K562 (cell line): ENCODE measurements at regions not wholly inside any gene's neighbourhood (a gene's known extent, or its start where the extent isn't known, plus 50 kb on each side); places are given as distances from the start of the nearest gene placed in this dataset.
A peak's percentile ranks its signal among the peaks of the same experiment; 100 is the strongest.

ENCODE experiments used
- ARNT ChIP-seq, 2 experiments: fragments of 450-650 bp; IDR thresholded peaks; 2 replicates each; pipeline ENCODE4 v1.6.1; 2016; ENCODE audit warnings: mild to moderate bottlenecking in 1 of 2
- BRD9 ChIP-seq: fragments of 450-650 bp; IDR thresholded peaks from 2 replicates; pipeline ENCODE4 v1.6.1; 2018; ENCODE audit warnings: low read depth; ENCODE audit not compliant: partially characterized antibody
- CAMTA2 ChIP-seq: fragments of 250-450 bp; sonication (Bioruptor Pico); conservative IDR thresholded peaks from 2 replicates; pipeline ENCODE4 v1.5.1; 2022
- CREB1 ChIP-seq, 2 experiments: sonication (generic) in 1 of 2; formaldehyde crosslinking in 1 of 2; IDR thresholded peaks; 2 replicates each; pipeline versions ENCODE4 v1.6.1 to v1.8.0; 2012 to 2022; ENCODE audit warnings: inconsistent platforms in 1 of 2, mild to moderate bottlenecking in 1 of 2, missing genetic modification reagents in 1 of 2, moderate library complexity in 1 of 2
- CREBBP ChIP-seq: IDR thresholded peaks from one replicate; pipeline ENCODE4 v1.6.1; 2012; ENCODE audit warnings: low read depth, mild to moderate bottlenecking, control low read depth, inconsistent platforms, low read length
- DIDO1 ChIP-seq: fragments of 450-650 bp; IDR thresholded peaks from 2 replicates; pipeline ENCODE4 v1.6.1; 2016; ENCODE audit warnings: low read depth, missing biosample characterization, missing genetic modification characterization
- EGR1 ChIP-seq: fragments of 450-650 bp; conservative IDR thresholded peaks from 2 replicates; pipeline ENCODE4 v1.6.1; 2017; ENCODE audit warnings: mild to moderate bottlenecking
- ETV6 ChIP-seq, 3 experiments: fragments of 150-350 bp in 1 of 3; sonication (generic) in 1 of 3; formaldehyde crosslinking in 1 of 3; IDR thresholded peaks; 2 replicates each; pipeline versions ENCODE4 v1.6.1 to v1.8.0; 2014 to 2022; ENCODE audit warnings: borderline replicate concordance in 2 of 3, low read depth in 2 of 3, antibody characterized with exemption in 1 of 3, low read length in 1 of 3, mild to moderate bottlenecking in 1 of 3, missing genetic modification reagents in 1 of 3
- HCFC1 ChIP-seq: IDR thresholded peaks from 2 replicates; pipeline ENCODE4 v1.6.1; 2012; ENCODE audit warnings: low read depth, low read length, improper control_type of control experiment
- HDGF ChIP-seq: fragments of 450-650 bp; IDR thresholded peaks from 2 replicates; pipeline ENCODE4 v1.6.1; 2016
- HNRNPL ChIP-seq: fragments of 200-400 bp; formaldehyde crosslinking; IDR thresholded peaks from 2 replicates; pipeline ENCODE4 v1.6.1; 2017; ENCODE audit warnings: low read depth, mild to moderate bottlenecking, low read length
- L3MBTL2 ChIP-seq: fragments of 450-650 bp; IDR thresholded peaks from 2 replicates; pipeline ENCODE4 v1.6.1; 2016; ENCODE audit warnings: mild to moderate bottlenecking, moderate library complexity
- MBD2 ChIP-seq: sonication (generic); IDR thresholded peaks from 2 replicates; pipeline ENCODE4 v1.6.1; 2016; ENCODE audit warnings: low read depth, borderline replicate concordance
- MEIS2 ChIP-seq: fragments of 450-650 bp; IDR thresholded peaks from 2 replicates; pipeline ENCODE4 v1.6.1; 2014; ENCODE audit warnings: mild to moderate bottlenecking; ENCODE audit not compliant: partially characterized antibody
- NCOA2 ChIP-seq, 2 experiments: fragments of 450-650 bp; IDR thresholded peaks; 2 replicates each; pipeline ENCODE4 v1.6.1; 2018; ENCODE audit warnings: mild to moderate bottlenecking in 2 of 2, moderate library complexity in 1 of 2; ENCODE audit not compliant: partially characterized antibody in 2 of 2
- NUFIP1 ChIP-seq: fragments of 450-650 bp; IDR thresholded peaks from 2 replicates; pipeline ENCODE4 v1.6.1; 2018; ENCODE audit not compliant: partially characterized antibody
- POLR2AphosphoS2 ChIP-seq: IDR thresholded peaks from 2 replicates; pipeline ENCODE4 v1.6.1; 2012; ENCODE audit warnings: low read length, improper control_type of control experiment
- POLR3G ChIP-seq: IDR thresholded peaks from 2 replicates; pipeline ENCODE4 v1.6.1; 2011; ENCODE audit not compliant: insufficient read length, insufficient replicate concordance; ENCODE audit errors: extremely low read depth
- RFX7 ChIP-seq: fragments of 250-450 bp; sonication (Bioruptor Pico); IDR thresholded peaks from 2 replicates; pipeline ENCODE4 v1.5.1; 2021; ENCODE audit warnings: mild to moderate bottlenecking
- SAFB2 ChIP-seq: fragments of 200-400 bp; formaldehyde crosslinking; IDR thresholded peaks from 2 replicates; pipeline ENCODE4 v1.6.1; 2018; ENCODE audit warnings: borderline replicate concordance, low read length, low read depth, moderate library complexity; ENCODE audit not compliant: severe bottlenecking
- SMAD4 ChIP-seq: fragments of 250-450 bp; sonication (Bioruptor Pico); conservative IDR thresholded peaks from 2 replicates; pipeline ENCODE4 v1.8.0; 2021; ENCODE audit warnings: inconsistent platforms, mild to moderate bottlenecking, moderate library complexity
- ZEB2 ChIP-seq: fragments of 450-650 bp; IDR thresholded peaks from 2 replicates; pipeline ENCODE4 v1.6.1; 2016
- TF ChIP-seq, protein P1 (sequence below): sonication (generic); IDR thresholded peaks from 2 replicates; pipeline ENCODE4 v1.6.1; 2016
- TF ChIP-seq, protein P2 (sequence below): sonication (generic); formaldehyde crosslinking; IDR thresholded peaks from 2 replicates; pipeline ENCODE4 v1.8.0; 2022; ENCODE audit warnings: mild to moderate bottlenecking, low read depth, missing genetic modification reagents
- TF ChIP-seq, protein P3 (sequence below): fragments of 450-650 bp; IDR thresholded peaks from 2 replicates; pipeline ENCODE4 v1.6.1; 2017; ENCODE audit warnings: mild to moderate bottlenecking, moderate library complexity
- TF ChIP-seq, protein P4 (sequence below): sonication (generic); formaldehyde crosslinking; IDR thresholded peaks from 2 replicates; pipeline ENCODE4 v1.9.0; 2022; ENCODE audit warnings: mild to moderate bottlenecking, missing genetic modification reagents
- TF ChIP-seq, protein P5 (sequence below): IDR thresholded peaks from 2 replicates; pipeline ENCODE4 v1.6.1; 2011; ENCODE audit not compliant: insufficient read length; ENCODE audit errors: extremely low read depth

DNA sequence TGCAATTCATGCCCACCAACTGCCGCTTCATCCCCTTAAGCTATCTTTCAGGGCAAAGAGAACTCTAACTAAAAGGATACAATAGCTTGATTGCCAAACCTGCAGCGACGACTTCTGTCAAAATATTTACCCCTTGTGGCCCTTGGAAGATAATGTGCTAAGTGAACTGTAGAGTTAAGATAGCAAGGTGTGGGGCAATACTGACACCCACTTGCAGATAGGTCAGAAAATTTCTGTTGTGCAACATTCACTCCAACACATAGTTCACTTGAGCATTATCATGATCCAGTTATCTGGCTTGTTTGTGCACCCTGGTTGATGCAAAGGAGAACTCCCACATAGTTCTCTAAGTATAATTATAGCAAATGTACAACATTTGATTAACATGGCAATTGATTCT, 55.6 kb downstream of the RHOXF2B start (continued):
- TF ChIP-seq, protein P1, sequence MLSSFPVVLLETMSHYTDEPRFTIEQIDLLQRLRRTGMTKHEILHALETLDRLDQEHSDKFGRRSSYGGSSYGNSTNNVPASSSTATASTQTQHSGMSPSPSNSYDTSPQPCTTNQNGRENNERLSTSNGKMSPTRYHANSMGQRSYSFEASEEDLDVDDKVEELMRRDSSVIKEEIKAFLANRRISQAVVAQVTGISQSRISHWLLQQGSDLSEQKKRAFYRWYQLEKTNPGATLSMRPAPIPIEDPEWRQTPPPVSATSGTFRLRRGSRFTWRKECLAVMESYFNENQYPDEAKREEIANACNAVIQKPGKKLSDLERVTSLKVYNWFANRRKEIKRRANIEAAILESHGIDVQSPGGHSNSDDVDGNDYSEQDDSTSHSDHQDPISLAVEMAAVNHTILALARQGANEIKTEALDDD = peak; percentile 74
- TF ChIP-seq RFX7 (CRISPR knock-in tag) (no peak), BRD9 (no peak), MBD2 (no peak), HNRNPL (no peak), POLR2AphosphoS2 (no peak), MEIS2 (peak; percentile 38), CAMTA2 (CRISPR knock-in tag) (no peak), EGR1 (0 out of 2 replicates have a peak, but pooled peaks have one; percentile 32), HDGF (no peak), SMAD4 (CRISPR knock-in tag) (peak; percentile 39; the same call in 1 of the 2 replicates), POLR3G (no peak), L3MBTL2 (no peak), NUFIP1 (no peak), DIDO1 (no peak), NCOA2 (IDR thresholded peaks at IDR 0.05; ENCODE audit: partially characterized antibody in 2 of 2) (no peak), ARNT (IDR thresholded peaks at IDR 0.05) (peak in 1 of 2 experiments; percentile 73; a peak in 1 of 4 replicates), CREB1 (IDR thresholded peaks at IDR 0.05) (peak; percentile 47; the same call in 1 of the 2 replicates), CREB1 (CRISPR knock-in tag; IDR thresholded peaks at IDR 0.05) (no peak), CREBBP (no peak), ETV6 (IDR thresholded peaks at IDR 0.05; ENCODE audit: borderline replicate concordance in 1 of 2, low read depth in 2 of 2, low read length in 1 of 2) (no peak), ETV6 (CRISPR knock-in tag; IDR thresholded peaks at IDR 0.05; ENCODE audit: borderline replicate concordance) (no peak), HCFC1 (no peak), SAFB2 (no peak), ZEB2 (peak; percentile 77; the same call in 1 of the 2 replicates)
- TF ChIP-seq, protein P2, sequence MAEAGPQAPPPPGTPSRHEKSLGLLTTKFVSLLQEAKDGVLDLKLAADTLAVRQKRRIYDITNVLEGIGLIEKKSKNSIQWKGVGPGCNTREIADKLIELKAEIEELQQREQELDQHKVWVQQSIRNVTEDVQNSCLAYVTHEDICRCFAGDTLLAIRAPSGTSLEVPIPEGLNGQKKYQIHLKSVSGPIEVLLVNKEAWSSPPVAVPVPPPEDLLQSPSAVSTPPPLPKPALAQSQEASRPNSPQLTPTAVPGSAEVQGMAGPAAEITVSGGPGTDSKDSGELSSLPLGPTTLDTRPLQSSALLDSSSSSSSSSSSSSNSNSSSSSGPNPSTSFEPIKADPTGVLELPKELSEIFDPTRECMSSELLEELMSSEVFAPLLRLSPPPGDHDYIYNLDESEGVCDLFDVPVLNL (CRISPR knock-in tag) = no peak
- TF ChIP-seq, protein P3, sequence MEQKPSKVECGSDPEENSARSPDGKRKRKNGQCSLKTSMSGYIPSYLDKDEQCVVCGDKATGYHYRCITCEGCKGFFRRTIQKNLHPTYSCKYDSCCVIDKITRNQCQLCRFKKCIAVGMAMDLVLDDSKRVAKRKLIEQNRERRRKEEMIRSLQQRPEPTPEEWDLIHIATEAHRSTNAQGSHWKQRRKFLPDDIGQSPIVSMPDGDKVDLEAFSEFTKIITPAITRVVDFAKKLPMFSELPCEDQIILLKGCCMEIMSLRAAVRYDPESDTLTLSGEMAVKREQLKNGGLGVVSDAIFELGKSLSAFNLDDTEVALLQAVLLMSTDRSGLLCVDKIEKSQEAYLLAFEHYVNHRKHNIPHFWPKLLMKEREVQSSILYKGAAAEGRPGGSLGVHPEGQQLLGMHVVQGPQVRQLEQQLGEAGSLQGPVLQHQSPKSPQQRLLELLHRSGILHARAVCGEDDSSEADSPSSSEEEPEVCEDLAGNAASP = no peak
- TF ChIP-seq, protein P4, sequence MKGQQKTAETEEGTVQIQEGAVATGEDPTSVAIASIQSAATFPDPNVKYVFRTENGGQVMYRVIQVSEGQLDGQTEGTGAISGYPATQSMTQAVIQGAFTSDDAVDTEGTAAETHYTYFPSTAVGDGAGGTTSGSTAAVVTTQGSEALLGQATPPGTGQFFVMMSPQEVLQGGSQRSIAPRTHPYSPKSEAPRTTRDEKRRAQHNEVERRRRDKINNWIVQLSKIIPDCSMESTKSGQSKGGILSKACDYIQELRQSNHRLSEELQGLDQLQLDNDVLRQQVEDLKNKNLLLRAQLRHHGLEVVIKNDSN (CRISPR knock-in tag) = no peak
- TF ChIP-seq, protein P5, sequence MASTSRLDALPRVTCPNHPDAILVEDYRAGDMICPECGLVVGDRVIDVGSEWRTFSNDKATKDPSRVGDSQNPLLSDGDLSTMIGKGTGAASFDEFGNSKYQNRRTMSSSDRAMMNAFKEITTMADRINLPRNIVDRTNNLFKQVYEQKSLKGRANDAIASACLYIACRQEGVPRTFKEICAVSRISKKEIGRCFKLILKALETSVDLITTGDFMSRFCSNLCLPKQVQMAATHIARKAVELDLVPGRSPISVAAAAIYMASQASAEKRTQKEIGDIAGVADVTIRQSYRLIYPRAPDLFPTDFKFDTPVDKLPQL = no peak
